AG04449 (cell line): ENCODE measurements at regions not wholly inside any gene's neighbourhood (a gene's known extent, or its start where the extent isn't known, plus 50 kb on each side); places are given as distances from the start of the nearest gene placed in this dataset.

Source experiments
- CTCF ChIA-PET: fragments of 350-600 bp; formaldehyde crosslinking; extraction: SDS; loops from one replicate; lab custom pipeline; 2021; ENCODE audit warnings: antibody characterized with exemption; lab: Yijun Ruan, JAX
- POLR2A ChIA-PET: fragments of 400-600, 350-600 bp; formaldehyde crosslinking; extraction: SDS; loops from one replicate; lab custom pipeline; 2020; ENCODE audit warnings: antibody characterized with exemption, inconsistent platforms; lab: Yijun Ruan, JAX
- DNase-seq: peaks from one replicate; pipeline ENCODE4 v3.0.0-alpha.2; 2010; ENCODE audit warnings: low read depth, low spot score
- H3K4me3 ChIP-seq: 2 replicates; pipeline ENCODE4 v1.5.1; 2011; ENCODE audit warnings: low read depth, mild to moderate bottlenecking, control low read depth, low read length
- CTCF ChIP-seq: IDR thresholded peaks from one replicate; pipeline ENCODE4 v1.5.1; 2011; ENCODE audit warnings: mild to moderate bottlenecking, moderate library complexity, low read length, control low read depth, inconsistent platforms; ENCODE audit not compliant: insufficient read depth; ENCODE audit errors: missing control alignments

DNA sequence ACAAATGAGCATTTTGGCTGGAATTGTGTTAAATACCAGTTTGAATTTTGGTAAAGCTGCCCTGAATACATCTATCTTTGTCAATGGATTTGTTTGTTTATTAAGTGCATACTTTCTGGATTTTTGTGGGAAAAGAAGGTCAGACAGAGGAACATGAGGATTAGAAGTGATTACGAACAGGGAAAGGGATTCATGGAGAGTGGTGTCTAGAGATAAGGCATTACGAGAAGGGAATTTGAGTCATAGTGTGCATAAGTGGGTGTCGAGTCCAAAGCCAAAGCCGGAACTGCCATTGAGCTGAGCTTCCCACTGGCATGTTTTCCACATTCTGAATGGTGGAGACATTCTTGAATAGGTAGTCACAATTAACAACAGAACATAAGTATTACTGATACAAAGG is 68.9 kb upstream of the EFEMP1 start:
- no peak for TF ChIP-seq CTCF
- H3K4me3 ChIP-seq, result no peak overlapping the region
- ChIA-PET CTCF (interaction anchor here (1.4 to 3.3 kb wide), 2 partner anchors 29 to 31 kb away, joined by 3 to 22 read pairs; no protein-coding TSS in a partner anchor), POLR2A (interaction anchor here (0.8 to 1.4 kb wide), 4 partner anchors 44 to 149 kb away, joined by 3 to 5 read pairs (median 4); partner anchors contain the start of gene EFEMP1)
- DNase-seq, result peak; percentile 100

DNA sequence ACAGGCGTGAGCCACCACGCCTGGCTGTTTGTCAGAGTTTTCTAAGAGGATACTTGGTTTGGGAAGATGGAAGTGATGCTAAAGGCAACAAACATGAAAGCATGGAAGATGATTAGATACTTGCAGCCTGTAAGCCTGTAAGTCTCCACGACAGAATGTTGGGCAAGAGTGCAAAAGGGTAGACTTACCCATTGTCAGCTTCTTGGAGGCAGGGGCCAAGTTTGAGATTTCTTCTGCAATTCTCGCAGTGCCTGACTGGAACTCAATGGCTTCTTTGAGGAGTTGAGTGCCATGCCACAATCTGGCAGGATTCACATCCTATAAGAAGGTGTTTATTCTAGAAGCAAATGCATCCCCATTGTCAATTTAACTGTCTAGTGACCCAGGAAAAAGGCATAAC is 70.1 kb upstream of the EFEMP1 start:
- no peak overlapping the region for H3K4me3 ChIP-seq
- no peak for TF ChIP-seq CTCF
- CTCF ChIA-PET, result interaction anchor here (1.6 kb wide), 1 partner anchor 35 kb away, joined by 4 read pairs; no protein-coding TSS in a partner anchor
- no peak for DNase-seq
- POLR2A ChIA-PET, result interaction anchor here (1.3 kb wide), 1 partner anchor 106 kb away, joined by 6 read pairs; no protein-coding TSS in a partner anchor

DNA sequence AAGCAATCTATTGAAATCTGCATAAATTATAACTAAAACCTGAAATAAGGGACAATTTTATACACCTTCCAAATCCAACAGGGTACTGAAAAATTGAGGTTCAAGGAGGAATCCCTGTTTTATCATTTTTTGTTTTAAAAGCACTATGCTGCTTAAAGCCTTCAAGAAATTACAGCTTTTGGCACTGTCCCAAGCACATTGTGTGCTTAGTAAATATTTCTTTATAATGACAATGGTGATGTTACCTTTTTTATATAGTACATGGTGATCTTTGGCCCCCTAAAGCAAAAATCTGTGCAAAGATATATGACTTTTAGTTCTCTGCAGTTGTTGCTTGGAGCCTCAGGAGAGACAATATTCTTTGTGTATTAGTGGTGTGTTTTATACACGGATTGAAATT is 71.6 kb upstream of the EFEMP1 start:
- DNase-seq, result no peak
- no peak for TF ChIP-seq CTCF
- ChIA-PET CTCF (interaction anchor here (2.5 to 2.8 kb wide), 2 partner anchors 34 to 223 kb away, joined by 15 to 16 read pairs; no protein-coding TSS in a partner anchor), POLR2A (no interaction called here)
- H3K4me3 ChIP-seq, result no peak overlapping the region

- no peak overlapping the region for H3K4me3 ChIP-seq
- ChIA-PET CTCF (interaction anchor here (0.7 to 2.8 kb wide), 8 partner anchors 9 to 224 kb away, joined by 3 to 16 read pairs (median 4); no protein-coding TSS in a partner anchor), POLR2A (no interaction called here)
- TF ChIP-seq CTCF, result no peak
- no peak for DNase-seq
Measured at GRCh38 chr2:55995902-55996301, 72.3 kb upstream of the EFEMP1 start.

DNA sequence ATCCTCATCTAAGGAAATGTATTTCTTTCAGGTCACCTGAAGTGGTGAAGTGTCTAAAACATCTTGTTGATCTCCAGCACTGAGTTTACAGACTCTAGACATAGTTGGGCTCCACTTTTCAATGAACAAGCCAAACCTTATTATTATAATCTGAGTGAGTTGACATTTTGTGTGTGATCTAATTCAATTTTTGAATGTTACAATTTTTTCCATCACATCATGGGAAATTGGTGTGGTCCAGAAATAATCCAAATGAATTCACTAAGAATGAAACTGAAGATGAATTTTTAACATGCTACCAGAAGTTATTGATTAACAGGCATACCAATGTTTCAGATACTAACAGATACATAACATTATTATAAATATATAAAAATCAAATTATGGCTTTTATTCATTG is 75.6 kb upstream of the EFEMP1 start:
- ChIA-PET POLR2A (no interaction called here), CTCF (no interaction called here)
- no peak for DNase-seq
- no peak overlapping the region for H3K4me3 ChIP-seq
- no peak for TF ChIP-seq CTCF

DNA sequence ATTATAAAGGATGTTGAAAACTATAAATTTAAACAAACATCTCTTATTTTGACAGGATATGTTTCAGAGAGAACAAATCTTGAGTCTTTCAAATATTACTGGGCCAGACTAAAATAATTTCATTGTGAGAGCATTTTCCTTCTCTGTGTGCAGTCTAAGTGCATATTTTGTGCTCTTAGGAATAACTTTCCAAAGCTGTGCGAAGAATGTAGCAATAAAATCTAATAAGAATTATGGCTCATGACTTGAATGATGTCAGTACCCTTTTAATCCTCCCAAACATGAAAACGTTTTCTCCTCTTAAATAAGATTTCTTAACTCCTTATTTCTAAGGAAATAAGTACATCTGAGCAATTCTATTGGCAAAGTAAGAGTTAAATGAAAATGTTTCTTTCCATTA is 76.2 kb upstream of the EFEMP1 start:
- ChIA-PET POLR2A (no interaction called here), CTCF (interaction anchor here (1.3 to 2.7 kb wide), 4 partner anchors 10 to 282 kb away, joined by 3 to 11 read pairs (median 4); no protein-coding TSS in a partner anchor)
- no peak overlapping the region for H3K4me3 ChIP-seq
- DNase-seq, result peak; percentile 9
- TF ChIP-seq CTCF, result no peak
